NCI-H2171 treated with DMSO at 0.1 percent for 48 hours (cell line): ENCODE measurements at regions not wholly inside any gene's neighbourhood (a gene's known extent, or its start where the extent isn't known, plus 50 kb on each side); places are given as distances from the start of the nearest gene placed in this dataset.
A peak's percentile ranks its signal among the peaks of the same experiment; 100 is the strongest.
"Not testable (repeated sequence)": the region's sequence is repeated elsewhere in the genome, so short reads cannot be mapped to it uniquely, and the experiment has no call there.

Experiments used
- DNase-seq: peaks from one replicate; lab custom pipeline; 2025; lab: John Stamatoyannopoulos, UW

GRCh38 chr2:185507719-185508118 is 230.9 kb upstream of the FSIP2 start:
- DNase-seq, result peak; percentile 31

DNA sequence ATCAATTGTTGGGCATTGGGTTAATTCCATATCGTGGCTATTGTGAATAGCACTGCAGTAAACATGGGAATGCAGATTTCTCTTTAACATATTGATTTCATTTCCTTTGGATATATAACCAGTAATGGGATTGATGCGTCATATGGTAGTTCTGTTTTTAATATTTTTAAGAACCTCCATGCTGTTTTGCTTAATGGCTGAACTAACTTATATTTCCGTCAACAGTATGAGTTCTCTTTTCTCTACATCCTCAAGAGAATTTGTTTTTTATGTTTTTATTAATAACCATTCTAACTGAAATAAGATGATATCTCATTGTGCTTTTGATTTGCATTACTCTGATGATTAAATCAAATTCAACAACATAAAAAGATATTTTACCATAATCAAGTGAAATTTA is 228.5 kb upstream of the FSIP2 start:
- no peak for DNase-seq

DNA sequence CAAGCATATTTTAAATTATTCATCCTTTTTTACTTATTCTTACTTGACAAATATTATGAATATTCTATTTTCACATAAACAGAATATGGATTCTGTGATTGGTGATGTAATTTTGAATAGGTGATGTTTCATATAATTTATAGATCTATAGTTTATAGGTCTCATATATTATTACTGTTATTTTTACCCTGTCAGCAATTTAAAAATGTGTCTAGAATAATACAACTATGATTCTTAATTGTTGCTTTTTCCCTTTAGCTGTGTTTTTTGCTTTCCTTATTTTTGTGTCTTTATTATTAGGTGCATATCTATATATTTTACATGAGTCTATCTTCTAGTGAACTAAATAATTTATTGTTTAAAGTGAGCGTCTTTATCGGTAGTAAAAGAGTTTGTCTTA is 226.7 kb upstream of the FSIP2 start:
- DNase-seq, result no peak

DNA sequence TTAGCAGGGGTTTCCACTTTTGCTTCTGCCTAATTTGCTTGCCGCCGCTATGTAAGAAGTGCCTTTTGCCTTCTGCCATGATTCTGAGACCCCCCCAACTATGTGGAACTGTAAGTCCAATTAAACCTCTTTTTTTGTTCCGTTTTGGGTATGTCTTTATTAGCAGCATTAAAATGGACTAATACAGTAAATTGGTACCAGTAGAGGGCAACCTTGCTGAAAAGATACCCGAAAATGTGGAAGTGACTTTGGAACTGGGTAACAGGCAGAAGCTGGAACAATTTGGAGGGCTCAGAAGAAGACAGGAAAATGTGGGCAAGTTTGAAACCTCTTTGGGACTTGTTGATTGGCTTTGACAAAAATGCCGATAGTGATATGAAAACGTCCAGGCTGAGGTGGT is 216.1 kb upstream of the FSIP2 start:
- DNase-seq, result no peak

DNA sequence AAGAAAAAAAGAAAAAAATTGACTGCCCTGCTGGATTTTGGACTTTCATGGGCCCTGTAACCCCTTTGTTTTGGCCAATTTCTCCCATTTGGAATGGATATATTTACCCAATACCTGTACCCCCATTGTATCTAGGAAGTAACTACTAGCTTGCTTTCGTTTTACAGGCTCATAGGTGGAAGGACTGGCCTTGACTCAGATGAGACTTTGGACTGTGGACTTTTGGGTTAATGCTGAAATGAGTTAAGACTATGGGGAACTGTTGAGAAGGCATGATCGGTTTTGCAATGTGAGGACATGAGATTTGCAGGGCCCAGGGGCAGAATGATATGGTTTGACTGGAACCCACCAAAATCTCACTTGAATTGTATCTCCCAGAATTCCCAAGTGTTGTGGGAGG is 214.4 kb upstream of the FSIP2 start:
- not testable (repeated sequence) for DNase-seq

DNA sequence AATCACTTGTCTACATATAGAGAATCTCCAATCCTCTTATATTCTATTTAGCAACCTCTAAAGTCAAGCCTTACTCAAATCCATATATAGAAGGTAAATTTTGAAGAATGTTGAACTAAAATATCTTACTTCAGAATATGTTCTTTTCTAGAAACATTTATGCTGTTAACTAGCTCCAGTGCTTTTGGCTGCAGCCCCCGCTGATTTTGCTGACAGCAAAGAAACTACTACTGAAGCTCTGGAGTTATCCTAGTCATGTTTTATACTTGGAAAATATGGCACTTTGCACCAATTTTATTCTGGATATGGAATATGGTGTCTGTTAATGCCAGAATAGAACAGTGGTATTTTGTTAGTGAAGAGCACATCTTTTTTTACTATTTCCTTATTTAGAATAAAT is 212.4 kb upstream of the FSIP2 start:
- DNase-seq, result no peak

- DNase-seq, result no peak
Measured at GRCh38 chr2:185531721-185532120, 206.9 kb upstream of the FSIP2 start.

- DNase-seq, result no peak
Measured at GRCh38 chr2:185537689-185538088, 200.9 kb upstream of the FSIP2 start.

DNA sequence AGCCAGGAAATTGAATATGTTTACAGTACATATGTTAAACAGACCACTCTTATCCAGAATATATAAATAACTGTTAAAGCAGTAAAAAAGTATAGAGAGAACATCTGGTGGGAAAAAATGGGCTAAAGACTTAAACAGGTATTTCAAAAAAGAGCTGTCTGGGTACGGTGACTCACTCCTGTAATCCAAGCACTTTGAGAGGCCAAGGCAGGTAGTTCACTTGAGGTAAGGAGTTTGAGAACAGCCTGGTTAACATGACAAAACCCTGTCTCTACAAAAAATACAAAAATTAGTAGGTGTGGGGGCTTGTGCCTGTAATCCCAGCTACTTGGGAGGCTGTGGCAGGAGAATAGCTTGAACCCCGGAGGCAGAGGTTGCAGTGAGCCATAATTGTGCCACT is 171.4 kb upstream of the FSIP2 start:
- no peak for DNase-seq

DNA sequence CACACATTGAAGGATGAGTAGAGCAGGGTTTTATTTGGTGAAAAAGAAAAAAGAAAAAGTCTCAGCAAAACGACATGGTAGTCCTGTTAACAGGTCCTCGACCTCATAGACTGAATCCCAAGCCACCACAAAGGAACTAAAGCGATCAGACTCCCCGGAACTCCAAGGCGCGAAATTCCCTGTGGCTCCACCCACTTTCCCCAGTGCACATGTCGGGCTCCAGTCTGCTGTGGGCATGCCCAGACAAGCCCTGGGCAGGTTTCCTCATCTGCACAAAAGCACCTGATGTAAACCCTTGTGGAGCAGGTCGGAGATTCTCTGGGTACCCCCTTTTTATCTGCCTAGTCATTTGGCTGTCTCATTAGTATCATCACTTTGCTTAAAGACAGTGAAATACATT is 170.7 kb upstream of the FSIP2 start:
- DNase-seq, result peak; percentile 32

- no peak for DNase-seq
Measured at GRCh38 chr2:185578322-185578721, 160.3 kb upstream of the FSIP2 start.

GRCh38 chr2:185583058-185583816 is 155.4 kb upstream of the FSIP2 start:
- DNase-seq, result no peak

DNA sequence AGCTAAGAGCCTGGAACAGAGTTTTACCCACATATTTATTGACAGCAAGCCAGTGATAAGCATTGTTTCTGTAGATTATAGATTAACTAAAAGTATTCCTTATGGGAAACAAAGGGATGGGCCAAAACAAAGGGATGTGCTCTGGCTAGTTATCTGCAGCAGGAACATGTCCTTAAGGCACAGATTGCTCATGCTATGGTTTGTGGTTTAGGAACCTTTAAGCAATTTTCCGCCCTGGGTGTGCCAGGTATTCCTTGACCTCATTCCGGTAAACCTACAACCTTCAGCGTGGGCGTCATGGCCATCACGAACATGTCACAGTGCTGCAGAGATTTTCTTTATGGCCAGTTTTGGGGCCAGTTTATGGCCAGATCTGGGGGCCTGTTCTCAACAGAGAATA is 153.4 kb upstream of the FSIP2 start:
- DNase-seq, result not testable (repeated sequence)

DNA sequence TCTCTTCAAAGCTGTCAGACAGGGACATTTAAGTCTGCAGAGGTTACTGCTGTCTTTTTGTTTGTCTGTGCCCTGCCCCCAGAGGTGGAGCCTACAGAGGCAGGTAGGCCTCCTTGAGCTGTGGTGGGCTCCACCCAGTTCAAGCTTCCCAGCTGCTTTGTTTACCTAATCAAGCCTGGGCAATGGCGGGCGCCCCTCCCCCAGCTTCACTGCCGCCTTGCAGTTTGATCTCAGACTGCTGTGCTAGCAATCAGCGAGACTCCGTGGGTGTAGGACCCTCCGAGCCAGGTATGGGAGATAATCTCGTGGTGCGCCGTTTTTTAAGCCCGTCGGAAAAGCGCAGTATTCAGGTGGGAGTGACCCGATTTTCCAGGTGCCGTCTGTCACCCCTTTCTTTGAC is 147.3 kb upstream of the FSIP2 start:
- not testable (repeated sequence) for DNase-seq

GRCh38 chr2:185607945-185608344 is 130.7 kb upstream of the FSIP2 start:
- DNase-seq, result no peak

- DNase-seq, result peak; percentile 13
Measured at GRCh38 chr2:185608799-185609198, 129.8 kb upstream of the FSIP2 start.

DNA sequence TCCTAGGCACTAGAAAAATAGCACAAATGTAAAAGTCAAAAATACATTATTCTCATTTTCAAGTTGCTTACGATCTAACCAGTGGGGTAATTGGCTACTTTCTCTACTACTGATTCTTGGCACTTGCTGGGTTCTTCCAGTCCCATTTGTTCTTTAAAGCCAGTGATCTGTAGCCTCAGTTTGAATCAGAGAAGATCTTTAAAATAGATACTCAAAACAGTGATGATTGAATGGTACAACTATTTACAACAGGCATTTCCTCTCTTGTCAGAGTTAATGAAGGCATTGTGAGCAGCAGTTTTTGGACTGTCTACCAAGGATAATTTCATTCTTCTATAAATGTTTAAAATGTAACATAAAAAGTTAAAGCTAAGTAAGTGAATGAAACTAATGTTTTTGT is 128.3 kb upstream of the FSIP2 start:
- no peak for DNase-seq

DNA sequence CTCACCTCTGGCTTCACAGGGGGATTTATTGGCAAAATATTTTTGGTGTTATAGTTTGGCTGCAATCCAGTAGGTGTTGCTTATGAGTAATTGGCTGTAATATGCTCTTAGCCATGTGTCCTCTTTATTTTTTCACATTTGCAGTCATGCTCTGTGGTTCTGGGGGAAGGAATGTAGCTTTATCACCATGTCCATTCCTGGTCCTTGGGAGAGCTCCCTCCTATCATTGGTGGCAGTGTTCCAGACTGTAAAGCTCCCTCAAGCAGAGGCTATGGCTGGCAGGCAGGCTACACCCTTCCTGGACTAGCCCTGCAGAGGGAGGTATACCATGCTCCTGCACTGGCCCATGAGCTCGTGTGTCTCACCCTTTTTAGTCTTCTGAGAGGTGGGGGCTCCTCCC is 120.0 kb upstream of the FSIP2 start:
- no peak for DNase-seq

DNA sequence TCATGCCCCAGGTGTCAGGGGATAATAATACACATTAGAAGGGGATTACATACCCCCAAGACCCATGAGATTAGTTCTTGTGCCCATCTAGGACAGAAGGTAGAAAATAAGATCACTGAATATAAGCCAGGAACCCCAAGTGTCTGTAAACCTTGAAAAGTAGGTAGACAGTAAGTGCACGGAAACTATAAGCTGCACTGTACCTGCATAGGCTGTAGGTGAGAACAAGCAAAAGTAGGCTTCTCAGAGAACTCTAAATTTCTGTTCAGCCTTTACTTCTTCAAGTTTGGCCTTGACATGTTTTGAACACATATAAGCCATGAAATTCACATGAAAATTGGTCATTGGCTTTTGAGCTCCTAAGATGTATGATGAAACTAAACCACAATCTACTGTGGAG is 113.0 kb upstream of the FSIP2 start:
- DNase-seq, result no peak

DNA sequence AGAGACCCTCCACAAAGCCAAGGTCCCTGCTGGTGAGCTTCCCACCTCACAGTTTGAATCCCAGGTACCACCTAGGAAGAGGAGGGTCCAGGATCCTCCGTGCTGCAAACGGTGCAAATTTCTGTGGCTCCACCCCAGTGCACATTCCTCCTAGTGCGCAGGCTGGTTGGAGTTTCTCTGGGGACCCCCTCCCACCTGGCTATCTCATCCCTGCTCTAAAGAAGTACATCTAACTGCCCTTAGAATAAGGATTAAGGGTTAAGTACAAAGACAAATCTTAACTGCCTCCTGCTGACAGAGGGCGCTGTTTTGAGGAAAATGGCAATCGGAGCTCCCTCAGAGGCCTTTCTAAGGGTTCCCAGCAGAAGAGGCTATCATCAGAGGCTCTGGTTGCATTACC is 109.6 kb upstream of the FSIP2 start:
- no peak for DNase-seq

- no peak for DNase-seq
Measured at GRCh38 chr2:185633621-185634020, 105.0 kb upstream of the FSIP2 start.

DNA sequence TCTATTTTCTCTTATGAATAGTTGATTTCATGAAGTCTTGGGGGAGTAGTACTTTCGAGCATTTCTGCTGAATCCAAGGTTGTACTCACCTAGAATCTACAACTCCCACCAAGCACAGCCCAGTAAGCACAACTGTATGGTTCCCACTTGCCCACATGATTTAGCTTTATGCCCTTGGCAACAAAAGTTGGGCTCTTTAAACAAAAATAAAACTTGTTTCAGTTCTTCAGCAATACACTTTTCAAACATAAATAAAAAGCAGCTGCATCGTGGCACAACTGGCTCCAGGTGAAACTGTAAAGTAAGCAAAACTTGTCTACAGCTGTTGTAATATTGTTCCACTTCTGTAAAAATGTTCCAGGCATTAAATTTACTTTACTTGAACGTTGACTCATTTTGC is 99.8 kb upstream of the FSIP2 start:
- DNase-seq, result no peak

DNA sequence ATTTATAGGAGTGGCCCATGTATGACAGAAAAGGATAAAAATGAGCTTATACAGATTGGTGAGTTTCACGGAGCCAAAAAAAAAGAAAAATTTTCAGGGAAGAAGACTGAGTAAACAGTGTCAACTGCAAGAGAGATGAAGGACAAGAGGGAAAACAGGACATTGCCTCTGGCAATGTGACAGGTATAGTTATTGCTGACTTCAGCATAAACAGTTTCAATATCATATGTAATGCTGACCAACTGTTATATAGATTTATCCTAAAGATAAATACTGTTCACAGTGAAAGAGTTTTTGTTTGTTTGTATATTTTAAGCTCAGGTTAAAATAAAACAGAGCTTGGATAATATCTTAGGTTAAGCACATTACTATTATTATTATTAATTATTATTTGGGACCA is 98.0 kb upstream of the FSIP2 start:
- no peak for DNase-seq

- DNase-seq, result no peak
Measured at GRCh38 chr2:185643434-185643833, 95.2 kb upstream of the FSIP2 start.
